Panc1 (cell line): ENCODE measurements at regions not wholly inside any gene's neighbourhood (a gene's known extent, or its start where the extent isn't known, plus 50 kb on each side); places are given as distances from the start of the nearest gene placed in this dataset.

Source experiments
- POLR2AphosphoS5 ChIP-seq: IDR thresholded peaks from 2 replicates; pipeline ENCODE4 v1.6.1; 2012; ENCODE audit warnings: mild to moderate bottlenecking, low read depth, low read length, moderate library complexity
- SIN3A ChIP-seq: IDR thresholded peaks from 2 replicates; pipeline ENCODE4 v1.6.1; 2012; ENCODE audit warnings: low read depth, mild to moderate bottlenecking, low read length, moderate library complexity, borderline replicate concordance; ENCODE audit not compliant: insufficient read depth
- TF ChIP-seq, protein P1 (sequence below): fragments of 450-650 bp; IDR thresholded peaks from 2 replicates; pipeline ENCODE4 v1.5.1; 2017; ENCODE audit warnings: mild to moderate bottlenecking

DNA sequence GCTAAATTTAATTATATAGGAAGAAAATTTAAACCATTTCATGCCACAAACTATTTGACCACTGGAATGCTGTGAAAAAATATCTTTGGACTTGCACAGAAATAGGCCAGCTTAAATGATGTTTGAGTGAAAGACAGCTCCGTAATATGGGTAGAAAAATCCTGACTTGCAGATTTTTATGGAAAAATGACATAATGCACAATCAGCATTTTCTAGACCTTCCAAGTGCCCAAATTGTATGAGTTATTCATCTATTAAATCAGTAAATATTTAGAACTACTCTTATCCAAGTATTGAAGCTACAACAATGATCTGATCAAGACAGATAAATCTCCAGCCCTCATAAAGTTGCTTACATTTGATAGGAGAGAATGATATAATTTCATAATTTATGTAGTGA, 691.1 kb upstream of the DDX18 start:
- TF ChIP-seq, protein P1, sequence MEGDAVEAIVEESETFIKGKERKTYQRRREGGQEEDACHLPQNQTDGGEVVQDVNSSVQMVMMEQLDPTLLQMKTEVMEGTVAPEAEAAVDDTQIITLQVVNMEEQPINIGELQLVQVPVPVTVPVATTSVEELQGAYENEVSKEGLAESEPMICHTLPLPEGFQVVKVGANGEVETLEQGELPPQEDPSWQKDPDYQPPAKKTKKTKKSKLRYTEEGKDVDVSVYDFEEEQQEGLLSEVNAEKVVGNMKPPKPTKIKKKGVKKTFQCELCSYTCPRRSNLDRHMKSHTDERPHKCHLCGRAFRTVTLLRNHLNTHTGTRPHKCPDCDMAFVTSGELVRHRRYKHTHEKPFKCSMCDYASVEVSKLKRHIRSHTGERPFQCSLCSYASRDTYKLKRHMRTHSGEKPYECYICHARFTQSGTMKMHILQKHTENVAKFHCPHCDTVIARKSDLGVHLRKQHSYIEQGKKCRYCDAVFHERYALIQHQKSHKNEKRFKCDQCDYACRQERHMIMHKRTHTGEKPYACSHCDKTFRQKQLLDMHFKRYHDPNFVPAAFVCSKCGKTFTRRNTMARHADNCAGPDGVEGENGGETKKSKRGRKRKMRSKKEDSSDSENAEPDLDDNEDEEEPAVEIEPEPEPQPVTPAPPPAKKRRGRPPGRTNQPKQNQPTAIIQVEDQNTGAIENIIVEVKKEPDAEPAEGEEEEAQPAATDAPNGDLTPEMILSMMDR, result no peak
- TF ChIP-seq SIN3A (no peak), POLR2AphosphoS5 (no peak)
